Left cardiac atrium (tissue), 4 donors: ENCODE measurements at regions not wholly inside any gene's neighbourhood (a gene's known extent, or its start where the extent isn't known, plus 50 kb on each side); places are given as distances from the start of the nearest gene placed in this dataset.
"Not testable (repeated sequence)": the region's sequence is repeated elsewhere in the genome, so short reads cannot be mapped to it uniquely, and the experiment has no call there.

Experiments used
- ATAC-seq, 2 donors: fragments of 200-7000 bp; cut with Tn5 transposase; one replicate each; pipeline ENCODE4 v1.9.1; 2020; ENCODE audit warnings: mild to moderate bottlenecking in 2 of 2, moderate library complexity in 2 of 2
- DNase-seq: peaks from one replicate; pipeline ENCODE4 v3.0.0-alpha.2; 2020
- intact Hi-C, 2 donors: fragments of 100-400 bp; cut with DNase I; formaldehyde crosslinking; loops; one replicate each; pipeline versions ENCODE4 v1.14.1 to v1.15.1; 2022 to 2023
- donor health status: DM: no; HTN: yes; CAD: no.
- donor health status: DM: no; HTN: yes; CAD: no; lungs with severe emphysema.
- donor health status: DM: yes; HTN: yes; CAD: no.
- donor health status: Dilated cardiomyopathy.

DNA sequence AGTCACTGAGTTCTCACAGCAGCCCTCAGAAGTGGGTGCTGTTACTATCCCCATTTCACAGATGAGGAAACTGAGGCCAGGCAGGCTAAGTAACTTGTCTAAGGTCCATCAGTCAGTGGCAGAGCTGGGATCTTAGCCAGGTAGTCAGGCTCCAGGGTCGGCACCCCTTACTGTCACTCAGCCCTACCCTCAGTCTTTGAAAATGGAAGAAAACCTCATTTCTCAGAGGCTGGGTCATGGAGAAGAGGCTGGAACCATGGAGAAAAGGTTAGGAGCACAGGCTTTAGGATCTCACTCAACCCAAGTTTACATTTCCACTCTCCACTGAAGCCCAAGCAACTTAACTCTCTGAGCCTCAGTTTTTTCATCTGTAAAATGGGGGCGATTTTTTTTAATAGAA, 116.2 kb upstream of the SIRPG start:
- DNase-seq (no peak), ATAC-seq (no peak)
- intact Hi-C loops = no loop called here

DNA sequence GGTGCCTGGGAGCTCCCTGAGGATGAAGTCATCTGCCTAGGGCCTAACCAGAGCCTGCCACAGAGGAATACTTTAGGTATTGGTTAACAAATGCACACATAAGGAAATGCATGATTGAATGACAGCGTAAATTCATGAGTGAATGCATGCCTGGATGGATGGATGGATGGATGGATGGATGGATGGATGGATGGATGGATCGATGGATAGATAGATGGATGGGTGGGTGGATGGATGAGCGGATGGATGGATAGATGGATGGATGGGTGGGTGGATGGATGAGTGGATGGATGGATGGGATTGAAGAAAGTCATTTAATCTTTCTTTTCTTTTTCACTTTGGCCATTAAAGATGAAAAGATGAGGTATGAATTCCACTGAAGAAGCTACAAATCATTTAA, 111.9 kb upstream of the SIRPG start:
- no peak for DNase-seq
- ATAC-seq = no peak
- intact Hi-C loops = loop anchor here in 1 of 2 donors (10.0 kb wide), 1 partner anchor 685 kb away; no protein-coding TSS in a partner anchor

DNA sequence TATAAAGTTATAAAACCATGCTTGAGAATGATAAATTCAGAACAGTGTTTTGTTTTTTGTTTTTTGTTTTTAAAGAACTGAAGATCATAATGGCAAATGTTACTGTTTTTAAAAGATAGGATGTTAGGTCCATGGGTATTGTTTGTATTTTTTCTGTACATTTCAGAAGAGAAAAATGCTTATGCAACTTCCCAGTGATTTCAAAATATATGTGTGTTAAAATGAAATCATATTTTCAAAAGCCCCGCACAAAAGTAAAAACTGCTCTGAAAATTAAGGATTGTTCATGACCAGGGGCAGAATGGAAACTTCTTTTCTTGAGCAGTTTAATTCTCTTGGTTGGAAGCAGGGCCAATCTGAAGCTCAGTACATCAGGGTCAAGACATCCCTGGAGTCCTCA, 109.2 kb upstream of the SIRPG start:
- intact Hi-C loops = loop anchor here in 1 of 2 donors (10.0 kb wide), 1 partner anchor 688 kb away; no protein-coding TSS in a partner anchor
- DNase-seq (no peak), ATAC-seq (no peak)

DNA sequence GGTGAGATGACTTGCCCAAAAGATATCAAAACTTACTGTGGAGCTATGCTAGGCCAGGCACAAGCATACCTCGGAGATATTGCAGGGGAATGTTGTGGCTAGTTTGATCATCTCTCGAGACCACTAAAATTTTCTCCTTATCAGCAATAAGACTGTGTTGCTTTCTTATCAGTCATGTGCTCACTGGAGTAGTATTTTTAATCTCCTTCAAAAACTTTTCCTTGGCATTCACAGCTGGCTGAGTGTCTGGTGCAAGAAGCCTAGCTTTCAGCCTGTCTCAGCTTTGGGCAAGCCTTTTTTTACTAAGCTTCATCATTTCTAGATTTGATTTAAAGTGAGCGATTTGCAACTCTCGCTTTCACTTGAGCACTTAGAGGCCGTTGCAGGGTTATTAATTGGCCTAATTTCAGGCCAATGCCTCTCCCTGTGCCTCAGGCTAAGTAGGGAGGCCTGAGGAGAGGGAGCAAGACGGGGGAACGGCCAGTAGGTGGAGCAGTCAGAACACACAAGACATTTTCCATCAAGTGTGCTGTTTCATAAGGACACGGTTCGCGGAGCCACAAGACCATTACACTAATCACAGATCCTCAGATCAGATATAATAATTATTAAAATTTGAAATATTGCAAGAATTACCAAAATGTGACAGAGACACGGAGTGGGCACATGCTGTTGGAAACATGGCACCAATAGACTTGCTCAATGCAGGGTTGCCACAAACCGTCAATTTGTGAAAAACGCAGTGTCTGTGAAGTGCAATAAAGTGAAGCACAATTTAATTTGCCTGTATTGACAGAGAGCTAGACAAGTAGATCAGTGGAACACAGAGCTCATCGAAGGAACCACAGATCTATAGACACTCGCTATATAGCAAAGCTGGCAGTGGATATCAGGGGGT, 106.8 kb upstream of the SIRPG start:
- intact Hi-C loops = loop anchor here (5.0 to 10.0 kb wide), 3 partner anchors 408 to 690 kb away; no protein-coding TSS in a partner anchor
- peak; percentile 75 for DNase-seq
- peak; percentile 94 to 98 for ATAC-seq

DNA sequence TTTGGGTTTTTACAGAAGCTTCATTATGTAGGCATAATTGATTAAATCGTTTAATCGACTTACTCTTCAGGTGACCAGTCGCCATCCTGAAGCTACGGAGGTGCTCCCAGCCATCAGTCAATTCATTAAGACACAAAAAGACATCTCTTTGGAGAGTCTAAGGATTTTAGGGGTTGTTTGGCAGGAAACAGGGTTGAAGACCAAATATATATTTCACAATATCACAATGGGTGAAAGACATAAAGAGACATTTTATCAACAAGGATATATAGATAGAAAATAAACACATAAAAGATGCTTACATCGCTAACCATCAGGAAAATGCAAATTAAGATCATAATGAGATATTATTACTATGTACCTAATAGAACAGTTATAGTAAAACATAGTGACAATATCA, 104.0 kb upstream of the SIRPG start:
- intact Hi-C loops = loop anchor here (5.0 to 10.0 kb wide), 3 partner anchors 411 to 693 kb away; no protein-coding TSS in a partner anchor
- ATAC-seq (no peak), DNase-seq (no peak)

DNA sequence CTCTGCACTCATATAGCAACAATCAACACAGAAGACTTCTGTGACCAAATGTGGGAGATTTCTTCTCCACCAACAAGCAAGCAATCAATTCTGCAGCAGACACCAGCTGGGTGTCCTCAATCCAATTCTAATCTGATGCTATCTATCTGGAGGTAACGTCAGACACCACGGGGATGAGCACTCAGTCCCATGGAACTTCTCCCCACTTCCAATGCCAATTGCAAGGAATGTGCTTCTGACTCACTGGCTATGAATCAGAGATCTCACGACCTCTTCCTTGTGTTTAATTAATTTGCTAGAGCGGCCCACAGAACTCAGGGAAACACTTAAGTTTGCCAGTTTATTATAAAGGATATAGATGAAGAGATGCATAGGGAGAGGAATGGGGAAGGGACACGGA, 103.5 kb upstream of the SIRPG start:
- intact Hi-C loops = loop anchor here (5.0 to 10.0 kb wide), 3 partner anchors 411 to 694 kb away; no protein-coding TSS in a partner anchor
- ATAC-seq = peak in 1 of 2 donors; percentile 58

DNA sequence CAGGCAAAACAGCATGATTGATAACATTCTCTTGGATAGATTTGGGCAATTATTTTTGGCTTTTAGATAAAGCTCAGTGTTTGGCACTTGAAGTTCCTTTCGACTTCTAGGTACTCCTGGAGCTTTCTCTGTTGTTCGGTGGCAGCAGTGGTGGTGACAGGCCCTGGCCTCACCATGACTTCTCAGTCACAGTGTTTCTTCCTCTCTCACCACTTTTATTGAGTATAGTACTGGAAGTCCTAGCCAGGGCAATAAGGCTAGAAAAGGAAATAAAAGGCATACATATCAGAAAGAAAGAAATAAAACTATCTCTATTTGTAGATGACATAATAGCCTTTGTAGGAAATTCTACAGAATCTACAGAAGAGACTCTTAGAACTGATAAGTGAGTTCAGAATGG, 101.2 kb upstream of the SIRPG start:
- intact Hi-C loops = no loop called here
- ATAC-seq (no peak), DNase-seq (no peak)

More for the DNA sequence above, 103.5 kb upstream of the SIRPG start:
- no peak for DNase-seq

DNA sequence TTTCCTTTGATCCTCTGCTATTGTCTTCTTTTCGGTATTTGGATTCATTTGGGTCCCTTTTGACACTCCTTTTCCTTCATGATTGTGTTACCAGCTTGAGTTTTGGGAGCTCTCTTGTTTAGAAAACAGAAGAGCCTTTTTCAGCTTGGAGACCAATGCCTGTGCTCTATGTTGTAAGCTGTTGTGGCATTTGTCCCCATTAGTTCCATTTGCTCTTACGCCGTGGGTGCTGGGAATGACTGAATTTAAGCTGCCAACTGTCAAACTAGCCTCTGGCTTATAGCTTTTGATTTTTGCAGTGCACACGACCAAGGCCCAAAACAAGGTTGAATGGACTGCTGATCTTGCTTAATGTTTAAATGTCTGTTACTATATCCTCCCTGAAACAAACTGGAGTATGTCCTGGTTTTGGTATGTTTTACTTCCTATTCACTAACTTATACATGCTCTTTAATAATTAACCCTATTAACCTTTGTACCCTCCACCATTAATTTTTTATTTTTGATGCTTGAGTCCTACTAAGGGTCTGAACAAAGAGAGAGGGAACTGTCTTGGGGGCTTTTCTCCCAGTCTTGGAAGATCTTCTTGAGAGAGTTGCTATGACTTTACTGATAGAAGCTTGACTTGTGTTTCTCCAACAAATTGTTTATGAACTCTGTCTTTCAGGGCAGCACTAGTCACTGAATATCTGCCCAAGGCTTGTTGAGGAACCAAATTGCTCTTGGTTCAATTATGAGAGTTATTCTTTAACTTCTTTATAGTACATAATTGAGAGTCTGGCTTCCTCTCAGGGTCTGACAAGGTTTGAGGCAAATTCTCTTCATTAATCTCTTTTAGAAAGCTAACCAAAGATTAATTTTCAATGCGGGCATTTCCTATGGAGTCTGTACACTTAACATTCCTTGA, 100.3 kb upstream of the SIRPG start:
- intact Hi-C loops = no loop called here
- no peak for ATAC-seq
- DNase-seq = no peak

DNA sequence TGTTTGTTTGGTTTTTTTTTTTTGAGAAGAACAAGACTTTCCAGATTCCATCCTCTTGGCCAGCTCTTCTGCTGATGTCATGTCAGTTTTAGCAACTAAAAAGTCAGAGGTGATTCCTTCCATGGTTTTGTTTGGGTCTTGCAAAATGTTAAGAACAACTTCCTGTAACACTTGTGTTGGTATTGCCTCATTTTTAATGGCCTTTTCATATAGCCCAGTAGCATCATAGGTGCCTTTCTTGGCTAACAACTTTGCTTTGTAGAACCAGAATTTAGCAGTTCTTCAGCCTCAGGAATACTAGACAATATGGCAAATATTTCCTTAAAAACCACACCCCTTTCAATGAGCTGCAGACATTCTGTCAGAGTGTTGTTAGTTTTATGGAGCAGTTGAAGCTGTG, 99.5 kb upstream of the SIRPG start:
- DNase-seq = no peak
- intact Hi-C loops = no loop called here
- no peak for ATAC-seq

DNA sequence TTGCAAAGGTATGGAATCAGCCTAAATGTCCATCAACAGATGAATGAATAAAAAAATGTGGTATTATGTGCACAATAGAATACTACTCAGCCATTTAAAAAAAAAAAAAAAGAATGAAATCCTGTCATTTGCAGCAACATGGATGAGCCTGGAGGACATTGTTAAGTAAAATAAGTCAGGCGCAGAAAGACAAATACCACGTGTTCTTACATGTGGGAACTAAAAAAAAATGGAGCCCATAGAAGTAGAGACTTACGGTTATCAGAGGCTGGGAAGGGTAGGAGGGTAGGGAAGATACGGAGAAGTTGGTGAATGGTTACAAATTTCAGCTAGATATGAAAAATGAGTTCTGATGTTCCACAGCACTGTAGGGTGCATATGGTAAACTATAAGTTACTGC, 97.2 kb upstream of the SIRPG start:
- ATAC-seq (no peak), DNase-seq (no peak)
- intact Hi-C loops = no loop called here

DNA sequence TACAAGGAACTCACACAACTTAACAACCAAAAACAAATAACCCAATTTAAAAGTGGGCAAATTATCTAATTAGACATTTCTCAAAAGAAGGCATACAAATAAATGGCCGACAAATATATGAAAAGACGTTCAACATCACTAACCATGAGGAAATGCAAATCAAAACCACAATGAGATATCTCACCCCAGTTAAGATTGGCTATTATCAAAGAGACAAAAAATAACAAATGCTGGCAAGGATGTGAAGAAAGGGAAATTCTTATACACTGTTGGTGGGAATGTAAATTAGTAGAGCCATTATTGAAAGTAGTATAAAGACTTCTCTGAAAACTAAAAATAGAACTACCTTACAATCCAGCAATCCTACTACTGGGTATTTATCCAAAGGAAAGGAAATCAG, 96.7 kb upstream of the SIRPG start:
- DNase-seq (no peak), ATAC-seq (no peak)
- intact Hi-C loops = no loop called here

DNA sequence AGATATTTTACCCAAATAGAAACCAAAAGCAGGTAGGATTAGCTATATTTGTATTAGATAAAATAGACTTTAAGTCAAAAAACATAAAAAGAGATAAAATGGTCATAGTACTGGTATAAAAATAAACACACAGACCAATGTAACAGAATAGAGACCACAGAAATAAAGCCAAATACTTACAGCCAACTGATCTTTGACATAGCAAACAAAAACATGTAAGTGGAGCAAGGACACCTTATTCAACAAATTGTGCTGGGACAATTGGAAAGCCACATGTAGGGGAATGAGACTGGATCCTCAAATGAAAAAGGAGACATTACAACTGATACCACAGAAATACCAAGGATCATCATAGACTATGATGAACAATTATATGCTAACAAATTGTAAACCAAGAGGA, 94.5 kb upstream of the SIRPG start:
- ATAC-seq = no peak
- intact Hi-C loops = no loop called here
- no peak for DNase-seq

DNA sequence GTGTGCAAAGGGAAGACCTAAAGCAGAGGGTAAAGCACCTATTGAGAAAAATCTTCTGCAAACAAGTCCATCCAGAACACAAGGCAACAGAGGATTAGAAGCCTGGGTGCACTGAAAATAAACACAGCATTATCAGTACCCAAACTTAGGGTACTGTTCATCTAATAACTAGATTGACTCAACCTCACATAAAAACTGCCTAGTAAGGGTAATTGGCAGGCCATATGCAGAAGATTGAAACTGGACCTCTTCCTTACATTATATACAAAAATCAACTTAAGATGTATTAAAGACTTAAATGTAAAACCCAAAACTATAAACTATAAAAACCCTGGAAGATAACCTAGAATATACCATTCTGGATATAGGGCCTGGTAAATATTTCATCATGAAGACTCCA, 91.2 kb upstream of the SIRPG start:
- DNase-seq = no peak
- intact Hi-C loops = no loop called here
- ATAC-seq = no peak

DNA sequence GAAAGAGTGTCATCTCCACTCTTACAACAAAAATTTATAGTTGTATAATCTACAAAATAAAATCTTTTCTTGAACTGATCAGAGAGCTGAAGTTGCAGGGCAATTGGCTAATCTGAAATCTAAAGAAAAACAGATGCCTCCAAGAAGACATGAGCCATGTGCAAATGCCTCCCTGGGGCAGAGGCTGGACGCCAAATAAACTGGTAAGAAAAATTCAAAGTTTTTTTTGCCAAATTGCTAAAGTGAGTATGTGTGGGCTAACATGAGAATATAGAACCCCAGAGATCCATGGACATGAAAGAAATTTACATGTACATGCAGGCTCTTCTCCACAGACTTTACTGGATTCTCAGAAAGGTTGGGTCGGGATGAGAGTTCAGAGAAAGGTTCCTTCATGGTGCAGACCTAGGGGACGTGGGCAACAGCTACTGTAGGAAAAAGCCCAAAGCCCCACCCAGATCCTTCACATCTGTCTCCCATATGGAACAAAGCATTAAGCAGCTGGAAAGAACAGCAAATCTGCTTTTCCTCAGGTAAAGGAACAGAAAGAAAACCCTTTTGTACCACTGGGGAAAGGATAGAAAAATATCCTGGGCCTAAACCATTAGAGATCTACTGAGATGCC, 90.5 kb upstream of the SIRPG start:
- DNase-seq (no peak), ATAC-seq (no peak)
- intact Hi-C loops = no loop called here

DNA sequence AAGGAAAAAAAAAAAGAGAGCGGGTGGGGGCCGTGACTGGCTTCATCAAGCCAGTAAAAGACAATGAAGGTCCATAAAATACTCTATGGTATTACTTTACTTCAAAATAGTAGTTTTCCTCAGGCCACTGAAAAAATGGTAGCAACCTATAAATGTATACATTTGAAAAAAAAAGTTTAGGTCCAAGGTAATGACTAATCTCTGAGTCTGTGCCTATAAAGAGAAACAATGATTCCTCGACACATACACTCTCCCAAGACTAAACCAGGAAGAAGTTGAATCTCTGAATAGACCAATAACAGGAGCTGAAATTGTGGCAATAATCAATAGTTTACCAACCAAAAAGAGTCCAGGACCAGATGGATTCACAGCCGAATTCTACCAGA, 84.5 kb upstream of the SIRPG start:
- DNase-seq, intact Hi-C loops, ATAC-seq: not testable (repeated sequence)

DNA sequence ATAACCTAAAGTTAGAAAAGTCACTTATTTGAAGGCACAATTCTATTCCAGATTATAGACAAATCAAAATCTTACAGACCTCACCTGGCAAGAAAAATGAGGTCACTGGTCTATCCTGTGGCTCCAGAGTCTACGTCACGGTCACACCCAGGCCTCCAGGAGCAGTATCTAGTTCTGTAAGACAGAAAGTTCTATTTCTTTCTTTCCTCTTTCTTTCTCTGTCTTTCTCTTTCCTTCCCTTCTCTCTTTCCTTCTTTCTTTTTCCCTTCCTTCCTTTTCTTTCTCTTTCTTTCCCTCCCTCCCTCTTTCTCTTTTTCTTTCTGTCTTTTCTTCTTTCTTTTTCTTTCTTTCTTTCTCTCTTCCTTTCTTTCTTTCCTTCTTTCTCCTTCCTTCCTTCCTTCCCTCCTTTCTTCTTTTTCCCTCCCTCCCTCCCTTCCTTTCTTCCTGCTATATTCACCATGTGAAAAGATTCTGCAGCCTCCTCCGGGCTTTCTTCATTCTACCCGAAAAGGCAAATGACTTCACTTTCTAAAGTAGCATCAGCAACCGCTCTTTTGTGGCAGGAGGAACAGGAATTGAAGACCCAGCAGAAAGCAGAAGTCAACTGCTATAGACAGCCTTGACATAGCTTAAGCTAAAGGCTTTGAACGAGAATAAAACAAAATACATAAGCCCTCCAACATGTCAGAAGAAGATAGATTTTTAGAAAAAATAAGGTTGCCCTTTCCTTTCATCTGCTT, 83.9 kb upstream of the SIRPG start:
- DNase-seq (no peak), ATAC-seq (no peak)
- intact Hi-C loops = no loop called here

DNA sequence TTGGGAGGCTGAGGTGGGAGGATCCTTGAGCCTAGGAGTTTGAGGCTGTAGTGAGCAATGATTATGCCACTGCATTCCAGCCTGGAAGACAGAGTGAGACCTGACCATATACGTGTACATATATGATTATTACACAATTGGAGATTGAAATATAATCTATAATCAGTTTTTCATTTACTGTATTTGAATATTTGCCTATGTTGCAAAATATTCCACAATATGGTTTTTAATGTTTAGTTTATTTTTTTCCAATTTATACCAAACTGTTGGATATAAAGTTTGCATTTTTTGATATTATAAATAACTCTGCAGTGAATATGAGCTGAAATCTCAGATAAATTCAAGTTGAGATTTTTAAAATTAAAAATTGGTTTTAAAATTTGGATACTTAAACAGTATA, 79.6 kb upstream of the SIRPG start:
- intact Hi-C loops = no loop called here
- no peak for ATAC-seq
- no peak for DNase-seq

DNA sequence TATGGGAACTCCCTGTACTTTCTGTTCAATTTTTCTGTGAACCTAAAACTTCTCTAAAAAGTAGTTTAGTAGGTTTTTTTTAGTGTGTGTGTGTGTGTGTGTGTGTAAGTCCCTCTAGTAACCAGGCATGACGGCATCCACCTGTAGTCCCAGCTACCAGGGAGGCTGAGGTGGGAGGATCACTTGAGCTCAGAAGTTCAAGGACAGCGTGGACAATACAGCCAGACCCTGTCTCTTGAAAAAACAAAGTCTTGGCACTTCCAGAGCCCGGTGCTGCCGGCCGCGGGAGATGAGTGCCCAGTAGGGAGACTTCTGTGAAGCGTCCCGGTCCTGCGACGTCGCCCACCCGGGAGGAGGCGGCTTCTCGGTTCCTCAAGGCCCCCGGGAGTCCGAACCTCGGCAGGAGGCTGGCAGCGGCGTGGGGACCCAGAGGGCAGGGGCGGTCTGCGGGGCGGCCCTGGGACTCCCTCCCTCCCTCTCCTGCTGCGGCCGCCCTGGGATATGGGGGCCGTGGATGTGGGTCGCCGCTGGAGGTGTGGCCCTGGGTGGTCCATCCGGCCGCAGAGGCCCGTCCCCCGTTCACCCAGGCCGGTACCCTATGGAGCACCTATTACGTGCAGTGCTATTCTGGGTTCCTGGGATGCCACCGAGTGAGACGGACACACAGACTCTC, 78.0 kb upstream of the SIRPG start:
- ATAC-seq (no peak), DNase-seq (no peak)
- intact Hi-C loops = no loop called here
